ENCODE measurements at regions not wholly inside any gene's neighbourhood (a gene's known extent, or its start where the extent isn't known, plus 50 kb on each side); places are given as distances from the start of the nearest gene placed in this dataset.

- H3K9me3 Mint-ChIP-seq: no peaks in the 10 kb centered on the region
- H3K27me3 Mint-ChIP-seq: peaks cover 4% of the 10 kb centered on the region
- H3K27ac Mint-ChIP-seq: no peak overlapping the region
- no peaks in the 10 kb centered on the region for H3K36me3 Mint-ChIP-seq
- H3K4me1 Mint-ChIP-seq: no peaks in the 10 kb centered on the region
- DNase-seq: no peak
- no peak overlapping the region for H3K4me3 Mint-ChIP-seq
Observed at GRCh38 chr6:140548366-140548765, 1173.9 kb upstream of the CITED2 start.

DNA sequence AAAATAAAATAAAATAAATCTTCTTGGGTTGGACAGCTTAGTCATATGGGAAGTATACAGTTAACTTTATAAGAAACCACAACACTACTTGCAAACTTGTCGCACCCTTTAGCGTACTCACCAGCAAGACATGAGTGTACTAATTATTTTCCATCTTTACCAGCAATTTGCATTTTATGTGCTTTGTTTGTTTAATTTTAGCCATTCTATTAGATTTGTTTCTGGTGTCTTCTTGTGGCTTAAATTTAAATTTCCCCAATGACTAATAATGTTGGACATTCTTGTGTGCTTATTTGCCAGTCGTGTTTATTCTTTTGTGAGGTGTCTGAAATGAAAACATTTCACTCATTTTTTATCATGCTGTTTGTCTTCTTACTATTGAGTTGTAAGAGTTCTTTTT is 1172.2 kb upstream of the CITED2 start:
- Mint-ChIP-seq H3K9me3 (no peaks in the 10 kb centered on the region), H3K4me3 (no peak overlapping the region)

DNA sequence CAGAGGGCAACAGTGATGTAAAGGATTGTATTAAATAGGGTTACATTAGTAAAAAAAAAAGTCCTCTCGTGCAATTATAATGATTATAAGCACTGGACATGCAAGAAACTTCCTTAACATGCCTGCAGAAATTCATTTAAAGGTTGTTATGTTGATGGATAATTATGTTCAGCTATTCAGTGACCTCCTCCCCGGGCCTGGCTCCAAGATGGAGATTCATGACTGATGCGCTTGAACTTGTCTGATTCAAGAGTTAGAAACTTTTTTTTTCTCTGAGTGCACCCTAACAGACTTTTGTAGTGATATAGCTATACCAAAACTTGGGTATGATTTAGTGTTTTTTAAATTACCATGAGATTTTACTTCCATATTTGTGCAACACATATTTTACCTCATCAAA is 1170.0 kb upstream of the CITED2 start:
- no peaks in the 10 kb centered on the region for H3K4me1 Mint-ChIP-seq
- no peak for DNase-seq
- H3K9me3 Mint-ChIP-seq: no peaks in the 10 kb centered on the region
- H3K27me3 Mint-ChIP-seq: peaks cover 3% of the 10 kb centered on the region
- no peak overlapping the region for H3K4me3 Mint-ChIP-seq
- no peaks in the 10 kb centered on the region for H3K36me3 Mint-ChIP-seq
- no peak overlapping the region for H3K27ac Mint-ChIP-seq

More for the DNA sequence above, 1172.2 kb upstream of the CITED2 start:
- H3K27me3 Mint-ChIP-seq: peaks cover 4% of the 10 kb centered on the region
- H3K36me3 Mint-ChIP-seq: no peaks in the 10 kb centered on the region
- no peak overlapping the region for H3K27ac Mint-ChIP-seq
- DNase-seq: no peak
- H3K4me1 Mint-ChIP-seq: no peaks in the 10 kb centered on the region

GRCh38 chr6:140542863-140543262 is 1168.4 kb upstream of the CITED2 start:
- Mint-ChIP-seq H3K36me3 (no peaks in the 10 kb centered on the region), H3K9me3 (no peaks in the 10 kb centered on the region), H3K27me3 (peaks cover 3% of the 10 kb centered on the region), H3K27ac (no peak overlapping the region), H3K4me3 (no peak overlapping the region), H3K4me1 (no peaks in the 10 kb centered on the region)
- DNase-seq: no peak

GRCh38 chr6:140541288-140541687 is 1166.8 kb upstream of the CITED2 start:
- no peak overlapping the region for H3K27ac Mint-ChIP-seq
- no peaks in the 10 kb centered on the region for H3K4me1 Mint-ChIP-seq
- H3K36me3 Mint-ChIP-seq: no peaks in the 10 kb centered on the region
- H3K27me3 Mint-ChIP-seq: peaks cover 3% of the 10 kb centered on the region
- no peak overlapping the region for H3K4me3 Mint-ChIP-seq
- no peak for DNase-seq
- H3K9me3 Mint-ChIP-seq: no peaks in the 10 kb centered on the region

DNA sequence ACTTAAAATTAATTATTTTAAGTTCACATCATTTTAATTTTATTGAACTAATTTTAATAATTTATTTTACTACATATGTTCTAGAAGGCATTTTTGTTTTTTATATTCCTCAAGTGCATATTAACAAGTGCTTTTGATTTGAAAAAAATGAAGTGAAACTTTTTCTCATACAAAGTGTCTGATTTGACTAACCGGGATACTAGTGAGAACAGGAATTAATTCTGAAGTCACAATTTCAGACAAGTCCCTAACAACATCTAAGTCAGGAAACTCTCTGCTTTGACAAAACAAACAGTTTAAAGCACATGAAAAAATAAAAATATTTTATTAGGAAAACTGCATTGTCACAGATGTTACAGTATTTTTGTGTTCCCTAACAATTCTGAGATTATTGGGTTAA is 1166.3 kb upstream of the CITED2 start:
- H3K9me3 Mint-ChIP-seq: no peaks in the 10 kb centered on the region
- H3K27me3 Mint-ChIP-seq: peaks cover 3% of the 10 kb centered on the region
- no peak overlapping the region for H3K27ac Mint-ChIP-seq
- no peak for DNase-seq
- no peaks in the 10 kb centered on the region for H3K36me3 Mint-ChIP-seq
- no peaks in the 10 kb centered on the region for H3K4me1 Mint-ChIP-seq
- no peak overlapping the region for H3K4me3 Mint-ChIP-seq

- no peak overlapping the region for H3K27ac Mint-ChIP-seq
- DNase-seq: no peak
- H3K9me3 Mint-ChIP-seq: peaks cover 3% of the 10 kb centered on the region
- peaks cover 5% of the 10 kb centered on the region for H3K27me3 Mint-ChIP-seq
- H3K4me1 Mint-ChIP-seq: no peaks in the 10 kb centered on the region
- no peak overlapping the region for H3K4me3 Mint-ChIP-seq
- no peaks in the 10 kb centered on the region for H3K36me3 Mint-ChIP-seq
Observed at GRCh38 chr6:140538926-140539325, 1164.5 kb upstream of the CITED2 start.

GRCh38 chr6:140537834-140538705 is 1163.6 kb upstream of the CITED2 start:
- Mint-ChIP-seq H3K27ac (no peak overlapping the region), H3K9me3 (peaks cover 7% of the 10 kb centered on the region), H3K4me3 (no peak overlapping the region), H3K4me1 (no peaks in the 10 kb centered on the region), H3K36me3 (no peaks in the 10 kb centered on the region), H3K27me3 (peaks cover 7% of the 10 kb centered on the region)
- no peak for DNase-seq

DNA sequence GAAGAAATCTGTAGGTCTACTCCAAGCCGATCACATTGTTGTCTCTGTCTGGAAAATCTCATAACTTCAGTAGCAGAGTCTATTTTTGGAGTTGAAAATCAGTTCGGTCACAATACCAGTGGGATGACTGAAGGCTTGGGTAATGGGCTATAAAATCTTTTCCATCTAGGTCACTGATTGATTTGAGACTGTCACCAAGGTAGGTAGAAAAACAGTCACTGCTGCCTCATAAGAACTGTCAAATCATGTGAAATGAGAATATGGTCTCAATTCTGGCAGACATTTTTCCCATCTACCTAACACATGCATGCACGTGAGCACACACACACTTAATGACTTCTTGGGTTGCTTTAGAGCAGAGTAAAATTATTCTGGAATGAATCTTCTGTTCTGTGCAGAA is 1162.8 kb upstream of the CITED2 start:
- Mint-ChIP-seq H3K4me1 (no peaks in the 10 kb centered on the region), H3K4me3 (no peak overlapping the region), H3K27me3 (peaks cover 7% of the 10 kb centered on the region), H3K27ac (no peak overlapping the region), H3K36me3 (no peaks in the 10 kb centered on the region), H3K9me3 (peaks cover 7% of the 10 kb centered on the region)
- no peak for DNase-seq

GRCh38 chr6:140535511-140535910 is 1161.1 kb upstream of the CITED2 start:
- Mint-ChIP-seq H3K4me3 (no peak overlapping the region), H3K27me3 (peaks cover 4% of the 10 kb centered on the region), H3K27ac (no peak overlapping the region), H3K4me1 (no peaks in the 10 kb centered on the region), H3K36me3 (no peaks in the 10 kb centered on the region), H3K9me3 (peaks cover 7% of the 10 kb centered on the region)
- DNase-seq: no peak

- H3K27ac Mint-ChIP-seq: no peak overlapping the region
- peaks cover 1% of the 10 kb centered on the region for H3K4me1 Mint-ChIP-seq
- peaks cover 7% of the 10 kb centered on the region for H3K9me3 Mint-ChIP-seq
- H3K36me3 Mint-ChIP-seq: no peaks in the 10 kb centered on the region
- H3K4me3 Mint-ChIP-seq: no peak overlapping the region
- H3K27me3 Mint-ChIP-seq: peaks cover 4% of the 10 kb centered on the region
- DNase-seq: no peak
Observed at GRCh38 chr6:140533526-140533925, 1159.1 kb upstream of the CITED2 start.

DNA sequence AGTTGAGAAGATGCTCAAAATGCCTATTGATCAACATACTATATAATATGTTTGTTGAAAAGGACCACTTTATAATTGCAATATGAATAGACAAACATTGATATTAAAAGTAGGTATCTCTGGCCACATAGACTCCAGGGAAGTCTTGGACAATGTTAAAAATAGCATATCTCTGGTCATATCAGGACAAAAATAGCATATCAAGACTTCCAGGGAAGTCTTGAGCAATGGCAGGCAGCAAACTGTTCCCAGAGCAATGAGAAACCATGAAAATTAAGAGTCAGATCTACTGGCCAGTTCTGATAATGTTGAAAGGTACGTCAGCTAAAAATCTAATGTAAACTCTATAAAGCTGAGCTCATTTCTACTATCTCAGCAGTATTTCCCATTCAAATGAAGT is 1130.3 kb upstream of the CITED2 start:
- no peak for DNase-seq
- H3K4me1 Mint-ChIP-seq: no peaks in the 10 kb centered on the region
- H3K9me3 Mint-ChIP-seq: no peaks in the 10 kb centered on the region
- no peaks in the 10 kb centered on the region for H3K36me3 Mint-ChIP-seq
- peaks cover 4% of the 10 kb centered on the region for H3K27me3 Mint-ChIP-seq
- H3K4me3 Mint-ChIP-seq: no peak overlapping the region
- no peak overlapping the region for H3K27ac Mint-ChIP-seq

- no peak overlapping the region for H3K4me3 Mint-ChIP-seq
Observed at GRCh38 chr6:140500849-140501248, 1126.4 kb upstream of the CITED2 start.

GRCh38 chr6:140499607-140500006 is 1125.2 kb upstream of the CITED2 start:
- Mint-ChIP-seq H3K27me3 (peaks cover 4% of the 10 kb centered on the region), H3K9me3 (no peaks in the 10 kb centered on the region), H3K4me1 (no peaks in the 10 kb centered on the region), H3K4me3 (no peak overlapping the region), H3K36me3 (no peaks in the 10 kb centered on the region), H3K27ac (no peak overlapping the region)
- DNase-seq: no peak

More at GRCh38 chr6:140500849-140501248, 1126.4 kb upstream of the CITED2 start:
- no peak for DNase-seq
- Mint-ChIP-seq H3K36me3 (no peaks in the 10 kb centered on the region), H3K4me1 (no peaks in the 10 kb centered on the region), H3K27ac (no peak overlapping the region), H3K27me3 (peaks cover 4% of the 10 kb centered on the region), H3K9me3 (no peaks in the 10 kb centered on the region)

DNA sequence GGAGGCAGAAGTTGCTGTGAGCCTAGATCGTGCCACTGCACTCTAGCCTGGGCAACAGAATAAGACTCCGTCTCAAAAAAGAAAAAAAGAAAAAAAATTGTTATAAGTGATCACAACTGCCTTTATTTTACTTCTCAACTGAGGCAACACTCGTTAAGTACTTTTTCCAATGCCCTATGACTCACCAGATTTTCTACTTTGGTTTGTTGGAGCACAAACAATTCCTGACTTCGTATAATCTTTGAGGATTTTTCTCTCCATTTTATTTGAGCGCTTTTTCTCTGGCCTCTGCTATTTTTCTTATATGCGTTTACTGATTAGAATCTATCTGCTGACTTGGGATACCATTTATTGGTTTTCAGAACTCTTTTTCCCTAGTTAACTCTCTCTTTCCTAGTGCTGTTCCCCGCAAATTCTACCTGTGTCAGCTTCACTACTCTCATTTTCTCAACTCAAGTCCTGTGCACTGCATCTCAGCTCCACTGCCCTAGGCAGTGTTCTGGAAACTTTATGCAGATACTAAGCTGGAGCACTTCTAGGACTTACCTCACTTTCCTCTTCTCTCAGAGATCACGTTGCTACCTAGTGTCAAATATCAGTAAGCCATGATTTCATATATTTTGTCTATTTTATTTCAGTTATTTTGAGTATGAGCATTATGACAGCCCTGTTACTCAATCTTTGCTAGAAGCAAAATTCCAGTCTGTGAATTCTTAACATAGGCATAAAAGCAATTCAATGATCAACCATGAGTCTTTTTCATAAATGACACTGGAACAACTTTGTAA is 1120.1 kb upstream of the CITED2 start:
- no peaks in the 10 kb centered on the region for H3K9me3 Mint-ChIP-seq
- H3K27ac Mint-ChIP-seq: no peak overlapping the region
- no peaks in the 10 kb centered on the region for H3K36me3 Mint-ChIP-seq
- no peaks in the 10 kb centered on the region for H3K4me1 Mint-ChIP-seq
- DNase-seq: no peak
- no peak overlapping the region for H3K4me3 Mint-ChIP-seq
- no peaks in the 10 kb centered on the region for H3K27me3 Mint-ChIP-seq
